ENCODE measurements at regions not wholly inside any gene's neighbourhood (a gene's known extent, or its start where the extent isn't known, plus 50 kb on each side); places are given as distances from the start of the nearest gene placed in this dataset.

GRCh38 chr1:229159668-229160544, 111.0 kb upstream of the RAB4A start:
- Histone ChIP-seq H3K27me3 (ENCODE audit: low read depth) (no peaks in the 10 kb centered on the region), H3K36me3 (no peaks in the 10 kb centered on the region), H3K9me3 (no peaks in the 10 kb centered on the region), H3K4me1 (peaks cover 5% of the 10 kb centered on the region), H3K27ac (no peak overlapping the region), H3K4me3 (no peak overlapping the region)
- ATAC-seq, result no peak
- intact Hi-C loops (cut with DNase I), result no loop called here
- DNase-seq, result no peak
- TF ChIP-seq CTCF (IDR thresholded peaks at IDR 0.05), result no peak

- no peak for DNase-seq
- H3K27ac ChIP-seq, result no peak overlapping the region
Observed at GRCh38 chr1:229161740-229162139, 109.2 kb upstream of the RAB4A start.

GRCh38 chr1:229162825-229163515, 107.9 kb upstream of the RAB4A start:
- Histone ChIP-seq H3K36me3 (no peaks in the 10 kb centered on the region), H3K27me3 (ENCODE audit: low read depth) (no peaks in the 10 kb centered on the region), H3K9me3 (no peaks in the 10 kb centered on the region), H3K4me1 (peaks cover under 1% of the 10 kb centered on the region), H3K27ac (no peak overlapping the region), H3K4me3 (no peak overlapping the region)
- intact Hi-C loops (cut with DNase I), result no loop called here
- no peak for TF ChIP-seq CTCF (IDR thresholded peaks at IDR 0.05)
- DNase-seq, result no peak
- no peak for ATAC-seq

More at GRCh38 chr1:229161740-229162139, 109.2 kb upstream of the RAB4A start:
- intact Hi-C loops (cut with DNase I), result no loop called here
- Histone ChIP-seq H3K4me3 (no peak overlapping the region), H3K36me3 (no peaks in the 10 kb centered on the region), H3K27me3 (ENCODE audit: low read depth) (no peaks in the 10 kb centered on the region), H3K4me1 (peaks cover 5% of the 10 kb centered on the region), H3K9me3 (no peaks in the 10 kb centered on the region)
- no peak for TF ChIP-seq CTCF (IDR thresholded peaks at IDR 0.05)
- ATAC-seq, result no peak

GRCh38 chr1:229164348-229164747, 106.6 kb upstream of the RAB4A start:
- Histone ChIP-seq H3K36me3 (no peaks in the 10 kb centered on the region), H3K9me3 (no peaks in the 10 kb centered on the region), H3K27ac (no peak overlapping the region), H3K4me1 (no peaks in the 10 kb centered on the region), H3K27me3 (ENCODE audit: low read depth) (no peaks in the 10 kb centered on the region), H3K4me3 (no peak overlapping the region)
- TF ChIP-seq CTCF (IDR thresholded peaks at IDR 0.05), result no peak
- no peak for ATAC-seq
- DNase-seq, result no peak
- intact Hi-C loops (cut with DNase I), result no loop called here

GRCh38 chr1:229164836-229165735, 105.8 kb upstream of the RAB4A start:
- DNase-seq, result no peak
- no peaks in the 10 kb centered on the region for H3K27me3 ChIP-seq (ENCODE audit: low read depth)
- peak; percentile 66 to 79 for ATAC-seq
- TF ChIP-seq CTCF (IDR thresholded peaks at IDR 0.05), result no peak
- no peak overlapping the region for H3K4me3 ChIP-seq
- intact Hi-C loops (cut with DNase I), result no loop called here
- no peak overlapping the region for H3K27ac ChIP-seq
- no peaks in the 10 kb centered on the region for H3K36me3 ChIP-seq
- no peaks in the 10 kb centered on the region for H3K4me1 ChIP-seq
- H3K9me3 ChIP-seq, result no peaks in the 10 kb centered on the region

Data from lower lobe of right lung (tissue), 2 donors.